ENCODE measurements at regions not wholly inside any gene's neighbourhood (a gene's known extent, or its start where the extent isn't known, plus 50 kb on each side); places are given as distances from the start of the nearest gene placed in this dataset.

GRCh38 chr7:97541188-97541587 is 190.7 kb upstream of the TAC1 start:
- H3K36me3 ChIP-seq, result no peaks in the 10 kb centered on the region
- no peaks in the 10 kb centered on the region for H3K4me1 ChIP-seq
- no peaks in the 10 kb centered on the region for H3K9me3 ChIP-seq
- WGBS, 2 donors, result 94 to 100% methylated on average over 6 to 8 of the region's 14 CpGs
- H3K4me3 ChIP-seq (replicated peaks in 1 of 3), result no peak overlapping the region
- intact Hi-C loops (cut with DNase I), result no loop called here
- no peaks in the 10 kb centered on the region for H3K27me3 ChIP-seq
- TF ChIP-seq POLR2A (IDR thresholded peaks at IDR 0.05) (no peak), CTCF (IDR thresholded peaks at IDR 0.05) (no peak)
- DNase-seq, result no peak
- no peak overlapping the region for H3K27ac ChIP-seq

GRCh38 chr7:97555857-97556421 is 175.9 kb upstream of the TAC1 start:
- DNase-seq, result no peak

DNA sequence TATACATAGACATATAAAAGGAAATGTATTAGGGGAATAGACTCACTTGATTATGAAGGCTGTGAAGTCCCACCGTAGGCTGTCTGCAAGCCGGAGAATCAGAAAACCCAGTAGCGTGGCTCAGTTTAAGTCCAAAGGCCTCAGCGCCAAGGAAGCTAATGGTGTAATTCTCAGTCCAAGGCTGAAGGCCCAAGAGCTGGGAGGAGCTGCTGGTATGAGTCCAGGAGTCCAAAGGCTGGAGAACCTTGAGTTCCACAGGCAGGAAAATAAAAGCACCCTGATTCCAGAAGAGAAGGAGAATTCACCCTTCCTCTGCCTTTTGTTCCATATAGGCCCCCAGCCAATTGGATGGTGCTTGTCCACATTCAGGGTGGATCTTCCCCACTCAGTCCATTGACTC is 166.2 kb upstream of the TAC1 start:
- H3K36me3 ChIP-seq, result no peaks in the 10 kb centered on the region
- TF ChIP-seq CTCF (IDR thresholded peaks at IDR 0.05), result no peak
- no peak for TF ChIP-seq POLR2A (IDR thresholded peaks at IDR 0.05)
- no peak overlapping the region for H3K4me3 ChIP-seq (replicated peaks in 1 of 3)
- 92 to 95% methylated on average over 4 of the region's 4 CpGs for WGBS, 2 donors
- no peaks in the 10 kb centered on the region for H3K9me3 ChIP-seq
- no peaks in the 10 kb centered on the region for H3K4me1 ChIP-seq
- no peak for DNase-seq
- H3K27me3 ChIP-seq, result no peaks in the 10 kb centered on the region
- intact Hi-C loops (cut with DNase I), result no loop called here
- H3K27ac ChIP-seq, result no peak overlapping the region

More at GRCh38 chr7:97555857-97556421, 175.9 kb upstream of the TAC1 start:
- H3K9me3 ChIP-seq, result no peaks in the 10 kb centered on the region
- intact Hi-C loops (cut with DNase I), result no loop called here
- no peaks in the 10 kb centered on the region for H3K36me3 ChIP-seq
- no peaks in the 10 kb centered on the region for H3K27me3 ChIP-seq
- WGBS, 2 donors, result 72 to 80% methylated on average over 8 of the region's 8 CpGs
- no peak for TF ChIP-seq CTCF (IDR thresholded peaks at IDR 0.05)
- TF ChIP-seq POLR2A (IDR thresholded peaks at IDR 0.05), result no peak
- H3K4me3 ChIP-seq (replicated peaks in 1 of 3), result no peak overlapping the region
- H3K4me1 ChIP-seq, result no peaks in the 10 kb centered on the region
- no peak overlapping the region for H3K27ac ChIP-seq

- Histone ChIP-seq H3K4me3 (replicated peaks in 1 of 3) (no peak overlapping the region), H3K27me3 (no peaks in the 10 kb centered on the region), H3K27ac (no peak overlapping the region), H3K36me3 (no peaks in the 10 kb centered on the region), H3K4me1 (no peaks in the 10 kb centered on the region), H3K9me3 (no peaks in the 10 kb centered on the region)
- no peak for TF ChIP-seq CTCF (IDR thresholded peaks at IDR 0.05)
- no peak for TF ChIP-seq POLR2A (IDR thresholded peaks at IDR 0.05)
- DNase-seq, result no peak
- intact Hi-C loops (cut with DNase I), result no loop called here
- WGBS, 2 donors, result 78 to 84% methylated on average over 2 of the region's 2 CpGs
Measured at GRCh38 chr7:97573065-97573464, 158.8 kb upstream of the TAC1 start.

DNA sequence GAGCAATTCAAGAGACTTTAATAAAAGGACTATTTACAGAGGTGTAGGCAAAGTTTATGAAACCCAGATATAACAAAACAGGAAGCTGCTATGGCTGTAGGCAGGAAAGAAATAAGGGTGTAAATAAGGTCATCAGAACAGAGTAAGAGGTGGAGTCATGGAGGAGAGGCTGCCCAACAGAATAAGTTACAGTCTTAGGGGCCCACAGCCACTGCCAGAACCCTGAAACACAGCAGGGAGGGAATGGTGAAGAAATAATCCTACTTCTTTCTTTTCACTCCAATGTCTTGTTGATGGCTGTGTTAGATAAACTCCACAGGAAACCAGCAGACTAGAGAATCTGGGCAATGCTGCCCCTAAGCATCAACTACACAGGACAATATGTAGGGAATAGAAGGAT is 155.8 kb upstream of the TAC1 start:
- Histone ChIP-seq H3K27ac (no peak overlapping the region), H3K4me1 (no peaks in the 10 kb centered on the region), H3K9me3 (no peaks in the 10 kb centered on the region), H3K36me3 (no peaks in the 10 kb centered on the region), H3K27me3 (no peaks in the 10 kb centered on the region), H3K4me3 (replicated peaks in 1 of 3) (no peak overlapping the region)
- intact Hi-C loops (cut with DNase I), result no loop called here
- no peak for DNase-seq
- TF ChIP-seq CTCF (IDR thresholded peaks at IDR 0.05), result no peak
- TF ChIP-seq POLR2A (IDR thresholded peaks at IDR 0.05), result no peak
